DOHH2 (cell line): ENCODE measurements at regions not wholly inside any gene's neighbourhood (a gene's known extent, or its start where the extent isn't known, plus 50 kb on each side); places are given as distances from the start of the nearest gene placed in this dataset.

ENCODE experiments used
- H3F3A ChIP-seq: fragments of 200-600 bp; sonication (generic), shearing (Covaris generic); 2 replicates; pipeline ENCODE4 v1.6.0; 2016; ENCODE audit warnings: antibody characterized with exemption, mild to moderate bottlenecking; ENCODE audit not compliant: control insufficient read depth, insufficient read depth
- H3K27ac ChIP-seq: fragments of 200-600 bp; sonication (generic); 2 replicates; pipeline ENCODE4 v1.5.1; 2014; ENCODE audit warnings: low read depth, mild to moderate bottlenecking, low read length, moderate library complexity
- H3K27me3 ChIP-seq: fragments of 200-600 bp; sonication (generic); 2 replicates; pipeline ENCODE4 v1.6.1; 2014; ENCODE audit warnings: mild to moderate bottlenecking, low read length, mixed read lengths; ENCODE audit not compliant: control insufficient read depth
- H3K36me3 ChIP-seq: fragments of 200-600 bp; sonication (generic); 2 replicates; pipeline ENCODE4 v1.6.1; 2014; ENCODE audit warnings: mild to moderate bottlenecking, low read length, moderate library complexity, mixed read lengths; ENCODE audit not compliant: control insufficient read depth
- H3K4me1 ChIP-seq: fragments of 200-600 bp; sonication (generic); 2 replicates; pipeline ENCODE4 v1.6.1; 2014; ENCODE audit warnings: mild to moderate bottlenecking, low read length, mixed read lengths; ENCODE audit not compliant: control insufficient read depth
- H3K4me2 ChIP-seq: fragments of 200-600 bp; sonication (generic); 2 replicates; pipeline ENCODE4 v1.6.0; 2014; ENCODE audit warnings: mild to moderate bottlenecking, low read length, moderate library complexity
- H3K4me3 ChIP-seq: fragments of 200-600 bp; sonication (generic); 2 replicates; pipeline ENCODE4 v1.5.1; 2014; ENCODE audit warnings: mild to moderate bottlenecking, low read length, mixed read lengths
- H3K79me2 ChIP-seq: fragments of 200-600 bp; sonication (generic); 2 replicates; pipeline ENCODE4 v1.6.1; 2014; ENCODE audit warnings: mild to moderate bottlenecking, low read length, mixed read lengths; ENCODE audit not compliant: control insufficient read depth
- H3K9me2 ChIP-seq: fragments of 200-600 bp; sonication (generic); replicated peaks from 2 replicates; pipeline ENCODE4 v1.6.1; 2014; ENCODE audit warnings: mild to moderate bottlenecking, low read length, mixed read lengths; ENCODE audit not compliant: control insufficient read depth
- H3K9me3 ChIP-seq: fragments of 200-600 bp; sonication (generic); 2 replicates; pipeline ENCODE4 v1.6.1; 2014; ENCODE audit warnings: antibody characterized with exemption, low read length, mixed read lengths; ENCODE audit not compliant: control insufficient read depth, insufficient read depth
- H4K20me1 ChIP-seq: fragments of 200-600 bp; sonication (generic); 2 replicates; pipeline ENCODE4 v1.6.0; 2014; ENCODE audit warnings: low read depth, mild to moderate bottlenecking, antibody characterized with exemption, low read length, moderate library complexity; ENCODE audit not compliant: control insufficient read depth, insufficient read depth
- CTCF ChIP-seq: fragments of 200-600 bp; sonication (generic); IDR thresholded peaks from one replicate; pipeline ENCODE4 v1.5.1; 2014; ENCODE audit warnings: antibody characterized with exemption, mild to moderate bottlenecking, low read depth, low read length; ENCODE audit not compliant: poor library complexity, severe bottlenecking
- EZH2phosphoT487 ChIP-seq: fragments of 200-600 bp; sonication (generic); IDR thresholded peaks from 2 replicates; pipeline ENCODE4 v1.6.1; 2017; ENCODE audit warnings: borderline replicate concordance, mild to moderate bottlenecking, antibody characterized with exemption, low read length, moderate library complexity, mixed read lengths

GRCh38 chr16:13291591-13292333, 390.4 kb downstream of the SHISA9 start:
- Histone ChIP-seq H3K27ac (no peak overlapping the region), H3K4me2 (no peak overlapping the region), H3K36me3 (no peaks in the 10 kb centered on the region), H3K4me3 (no peak overlapping the region), H3K9me2 (no peaks in the 10 kb centered on the region), H3K4me1 (no peaks in the 10 kb centered on the region), H3K27me3 (no peaks in the 10 kb centered on the region), H3F3A (no peaks in the 10 kb centered on the region), H3K9me3 (no peaks in the 10 kb centered on the region), H3K79me2 (no peaks in the 10 kb centered on the region), H4K20me1 (no peaks in the 10 kb centered on the region)
- no peak for TF ChIP-seq CTCF

GRCh38 chr16:13296206-13296605, 394.8 kb downstream of the SHISA9 start:
- Histone ChIP-seq H4K20me1 (no peaks in the 10 kb centered on the region), H3K27me3 (no peaks in the 10 kb centered on the region), H3K4me2 (no peak overlapping the region), H3K79me2 (no peaks in the 10 kb centered on the region), H3K9me3 (no peaks in the 10 kb centered on the region), H3F3A (no peaks in the 10 kb centered on the region), H3K4me3 (no peak overlapping the region), H3K36me3 (no peaks in the 10 kb centered on the region), H3K27ac (no peak overlapping the region), H3K4me1 (no peaks in the 10 kb centered on the region), H3K9me2 (no peaks in the 10 kb centered on the region)
- TF ChIP-seq CTCF (no peak), EZH2phosphoT487 (no peak)

- H3K9me3 ChIP-seq: no peaks in the 10 kb centered on the region
- no peaks in the 10 kb centered on the region for H3K79me2 ChIP-seq
- no peak overlapping the region for H3K27ac ChIP-seq
- TF ChIP-seq CTCF (no peak), EZH2phosphoT487 (no peak)
- H3K4me2 ChIP-seq: no peak overlapping the region
- H3K4me1 ChIP-seq: peaks cover 11% of the 10 kb centered on the region
- no peak overlapping the region for H3K4me3 ChIP-seq
- H4K20me1 ChIP-seq: no peaks in the 10 kb centered on the region
- no peaks in the 10 kb centered on the region for H3K27me3 ChIP-seq
- H3F3A ChIP-seq: no peaks in the 10 kb centered on the region
- H3K36me3 ChIP-seq: no peaks in the 10 kb centered on the region
- no peaks in the 10 kb centered on the region for H3K9me2 ChIP-seq
Observed at GRCh38 chr16:13298666-13299065, 397.3 kb downstream of the SHISA9 start.
